A673 (cell line): ENCODE measurements at regions not wholly inside any gene's neighbourhood (a gene's known extent, or its start where the extent isn't known, plus 50 kb on each side); places are given as distances from the start of the nearest gene placed in this dataset.

Experiments
- CTCF ChIP-seq: fragments of 300-800, 200-600 bp; sonication (generic); conservative IDR thresholded peaks from 2 replicates; pipeline ENCODE4 v1.5.1; 2017; ENCODE audit warnings: low read depth, mild to moderate bottlenecking, antibody characterized with exemption, low read length, moderate library complexity, mixed read lengths
- EZH2 ChIP-seq: fragments of 200-600 bp; sonication (generic); IDR thresholded peaks from 2 replicates; pipeline ENCODE4 v1.6.1; 2017; ENCODE audit warnings: borderline replicate concordance, low read depth, mild to moderate bottlenecking, mixed read lengths, antibody characterized with exemption, low read length; ENCODE audit not compliant: poor library complexity, severe bottlenecking

GRCh38 chr11:43261775-43262174 is 50.0 kb upstream of the API5 start:
- TF ChIP-seq CTCF, result no peak
- TF ChIP-seq EZH2, result no peak
